ENCODE measurements at regions not wholly inside any gene's neighbourhood (a gene's known extent, or its start where the extent isn't known, plus 50 kb on each side); places are given as distances from the start of the nearest gene placed in this dataset.

- TF ChIP-seq, protein P1, sequence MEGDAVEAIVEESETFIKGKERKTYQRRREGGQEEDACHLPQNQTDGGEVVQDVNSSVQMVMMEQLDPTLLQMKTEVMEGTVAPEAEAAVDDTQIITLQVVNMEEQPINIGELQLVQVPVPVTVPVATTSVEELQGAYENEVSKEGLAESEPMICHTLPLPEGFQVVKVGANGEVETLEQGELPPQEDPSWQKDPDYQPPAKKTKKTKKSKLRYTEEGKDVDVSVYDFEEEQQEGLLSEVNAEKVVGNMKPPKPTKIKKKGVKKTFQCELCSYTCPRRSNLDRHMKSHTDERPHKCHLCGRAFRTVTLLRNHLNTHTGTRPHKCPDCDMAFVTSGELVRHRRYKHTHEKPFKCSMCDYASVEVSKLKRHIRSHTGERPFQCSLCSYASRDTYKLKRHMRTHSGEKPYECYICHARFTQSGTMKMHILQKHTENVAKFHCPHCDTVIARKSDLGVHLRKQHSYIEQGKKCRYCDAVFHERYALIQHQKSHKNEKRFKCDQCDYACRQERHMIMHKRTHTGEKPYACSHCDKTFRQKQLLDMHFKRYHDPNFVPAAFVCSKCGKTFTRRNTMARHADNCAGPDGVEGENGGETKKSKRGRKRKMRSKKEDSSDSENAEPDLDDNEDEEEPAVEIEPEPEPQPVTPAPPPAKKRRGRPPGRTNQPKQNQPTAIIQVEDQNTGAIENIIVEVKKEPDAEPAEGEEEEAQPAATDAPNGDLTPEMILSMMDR (IDR thresholded peaks at IDR 0.05; ENCODE audit: control insufficient read depth, extremely low read depth, insufficient read depth), result no peak
- DNase-seq (ENCODE audit: low read depth), result no peak
- no peak overlapping the region for H3K4me3 ChIP-seq (ENCODE audit: low read depth, low read length)
These were observed 94.9 kb downstream of the RIPK4 start for GRCh38 chr21:41671859-41672542.

DNA sequence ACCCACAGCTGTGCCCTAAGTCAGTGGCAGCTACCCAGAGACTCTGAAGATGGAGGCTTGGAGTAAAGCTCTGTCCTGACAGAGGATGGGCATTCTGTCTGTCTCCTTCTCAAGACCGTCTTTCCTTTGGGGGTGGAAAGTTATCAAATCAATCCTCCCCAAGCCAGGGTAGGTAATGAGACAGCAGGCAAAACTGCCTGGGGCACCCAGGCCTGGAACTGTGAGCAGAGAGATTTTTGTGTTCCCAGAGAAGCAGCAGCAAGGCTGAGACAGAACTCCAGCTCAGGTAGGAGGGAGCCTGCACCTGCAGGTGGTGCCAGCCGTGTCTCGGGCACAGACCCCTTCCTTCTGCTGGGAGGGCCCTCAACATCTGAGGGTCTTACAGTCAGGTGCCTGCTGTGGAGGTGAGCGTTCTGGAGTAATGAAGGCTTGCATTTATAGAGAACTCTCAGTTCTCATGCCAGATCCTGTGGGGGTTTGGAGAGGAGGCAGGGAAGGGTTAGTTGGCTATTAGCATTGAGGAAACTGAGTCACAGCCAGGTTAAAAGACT, 95.6 kb downstream of the RIPK4 start:
- H3K4me3 ChIP-seq (ENCODE audit: low read depth, low read length), result no peak overlapping the region
- DNase-seq (ENCODE audit: low read depth), result no peak
- TF ChIP-seq, protein P1 (IDR thresholded peaks at IDR 0.05; ENCODE audit: control insufficient read depth, extremely low read depth, insufficient read depth), result no peak

DNA sequence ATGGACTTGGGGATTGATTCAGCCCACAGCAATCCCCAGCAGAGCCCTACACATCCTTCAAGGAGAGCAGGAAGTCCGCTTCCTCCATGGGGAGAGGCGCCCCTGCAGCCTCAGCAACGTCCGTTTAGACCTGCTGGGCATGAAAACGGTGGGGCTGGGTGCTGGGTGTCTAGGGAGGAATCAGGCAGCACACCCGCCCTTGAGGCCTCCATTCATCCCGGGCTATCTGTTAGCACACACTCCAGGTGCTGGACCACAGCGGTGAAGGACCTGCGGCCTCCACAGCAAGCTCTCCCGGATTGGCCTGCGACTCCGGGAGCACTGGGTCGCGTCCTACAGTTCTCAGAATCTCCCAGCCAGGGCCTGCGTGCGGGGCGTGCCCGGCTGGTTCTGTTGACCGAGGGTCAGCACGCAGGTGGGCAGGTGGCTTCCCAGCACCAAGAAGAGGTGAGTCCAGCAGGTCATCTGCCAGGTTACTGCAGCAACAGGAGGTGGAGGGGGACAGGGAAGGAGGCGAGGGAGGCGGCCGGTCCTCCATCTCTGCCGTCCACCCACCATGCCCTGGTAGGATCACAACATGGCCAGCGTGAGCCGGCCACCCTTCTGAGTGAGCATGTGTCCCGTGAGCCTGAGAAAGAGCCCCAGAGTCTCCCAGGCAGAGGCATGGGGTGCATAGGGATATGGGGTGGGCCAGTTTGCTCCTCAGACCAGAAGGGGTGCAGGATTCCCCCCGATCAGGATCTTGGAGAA, 96.6 kb downstream of the RIPK4 start:
- TF ChIP-seq, protein P1 (IDR thresholded peaks at IDR 0.05; ENCODE audit: control insufficient read depth, extremely low read depth, insufficient read depth), result no peak
- H3K4me3 ChIP-seq (ENCODE audit: low read depth, low read length), result no peak overlapping the region
- no peak for DNase-seq (ENCODE audit: low read depth)

DNA sequence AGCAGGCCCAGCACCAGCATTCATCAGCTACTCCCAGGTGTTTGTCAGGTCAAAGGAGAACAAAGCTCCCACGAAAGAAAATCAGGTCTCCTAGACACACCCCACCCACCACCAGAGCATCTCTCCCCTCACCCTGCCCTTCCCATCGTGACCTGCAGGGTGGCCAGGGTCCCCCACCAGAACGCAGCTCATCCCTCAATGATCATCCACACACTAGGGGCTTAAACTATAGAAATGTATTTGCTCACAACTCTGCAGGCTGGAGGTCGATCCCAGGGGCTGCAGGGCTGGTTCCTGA, 97.4 kb downstream of the RIPK4 start:
- TF ChIP-seq, protein P1 (IDR thresholded peaks at IDR 0.05; ENCODE audit: control insufficient read depth, extremely low read depth, insufficient read depth), result no peak
- H3K4me3 ChIP-seq (ENCODE audit: low read depth, low read length), result no peak overlapping the region
- DNase-seq (ENCODE audit: low read depth), result no peak

DNA sequence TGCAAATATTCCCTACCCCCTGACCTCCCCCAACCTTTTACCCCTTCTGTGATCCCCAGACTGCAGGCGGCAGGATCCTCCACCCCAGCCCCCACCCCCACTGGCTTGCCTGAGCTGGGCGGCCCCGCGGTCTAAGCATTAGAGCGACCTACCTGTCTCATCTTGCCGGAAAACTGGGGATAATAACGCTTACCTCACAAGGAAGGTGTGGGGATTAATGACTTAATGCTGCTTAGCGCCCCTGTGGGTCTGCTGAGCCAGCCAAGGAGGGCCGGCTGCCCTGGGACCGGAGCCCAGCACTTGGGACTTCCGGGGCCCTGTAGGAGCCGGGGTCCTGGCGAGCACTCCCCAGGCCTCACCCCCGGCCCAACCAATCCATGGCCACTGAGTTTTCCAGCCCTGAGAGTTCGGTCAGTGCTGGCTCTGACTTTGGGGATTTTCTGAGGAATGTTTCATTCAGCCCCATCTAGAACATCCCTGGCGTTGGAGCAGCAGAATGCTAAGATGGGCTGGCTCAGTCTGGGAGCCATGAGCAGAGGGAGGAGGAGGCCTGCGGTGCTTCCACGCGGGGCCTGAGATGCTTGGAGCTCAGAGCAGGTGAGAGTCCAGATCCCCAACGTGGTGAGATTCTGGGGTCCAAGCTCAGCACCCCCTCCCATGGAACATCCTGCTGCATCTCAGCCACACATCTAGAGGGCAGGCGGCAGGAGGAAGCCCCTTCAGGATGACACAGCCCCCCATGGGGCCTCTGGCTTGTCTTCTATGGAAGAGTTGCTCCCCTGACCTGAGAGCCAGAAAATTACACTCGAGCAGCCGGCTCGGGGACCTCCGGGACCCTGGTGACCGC, 97.9 kb downstream of the RIPK4 start:
- TF ChIP-seq, protein P1 (IDR thresholded peaks at IDR 0.05; ENCODE audit: control insufficient read depth, extremely low read depth, insufficient read depth), result no peak
- no peak overlapping the region for H3K4me3 ChIP-seq (ENCODE audit: low read depth, low read length)
- no peak for DNase-seq (ENCODE audit: low read depth)

DNA sequence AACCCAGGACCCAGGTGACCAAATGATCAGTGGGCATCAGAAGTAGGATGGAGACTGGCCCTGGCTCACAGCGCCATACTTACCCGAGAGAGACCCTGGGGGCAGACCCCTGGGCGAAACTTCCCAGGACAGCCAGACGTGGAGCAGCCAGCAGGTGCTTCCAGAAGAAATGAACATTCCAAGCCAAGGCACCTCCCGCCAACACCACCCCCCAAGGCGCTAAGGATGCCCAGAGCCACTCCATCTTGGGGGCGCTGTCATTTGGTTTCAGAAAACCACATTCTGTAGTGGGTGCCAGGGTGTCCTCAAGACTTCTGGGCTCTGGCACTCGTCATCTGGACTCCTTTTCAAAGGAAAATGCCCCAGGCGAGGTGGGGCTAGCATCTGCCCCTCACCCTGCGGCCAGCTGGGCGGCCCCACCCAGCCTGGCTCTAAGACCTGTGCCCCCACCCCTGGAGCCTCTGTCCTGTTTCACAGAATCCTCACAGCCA, 98.8 kb downstream of the RIPK4 start:
- no peak for DNase-seq (ENCODE audit: low read depth)
- TF ChIP-seq, protein P1 (IDR thresholded peaks at IDR 0.05; ENCODE audit: control insufficient read depth, extremely low read depth, insufficient read depth), result no peak
- H3K4me3 ChIP-seq (ENCODE audit: low read depth, low read length), result no peak overlapping the region

Measured in LNCaP clone FGC (cell line).